GM19463 (cell line): ENCODE measurements at regions not wholly inside any gene's neighbourhood (a gene's known extent, or its start where the extent isn't known, plus 50 kb on each side); places are given as distances from the start of the nearest gene placed in this dataset.
"Not testable (repeated sequence)": the region's sequence is repeated elsewhere in the genome, so short reads cannot be mapped to it uniquely, and the experiment has no call there.

Experiments used
- ATAC-seq: cut with Tn5 transposase; IDR thresholded peaks from one replicate; pipeline ENCODE4 v1.9.1; 2021; ENCODE audit warnings: mild to moderate bottlenecking, moderate library complexity; ENCODE audit not compliant: unreplicated experiment

GRCh38 chr12:44457465-44457864 lies 418.6 kb downstream of the NELL2 start:
- ATAC-seq, result no peak

DNA sequence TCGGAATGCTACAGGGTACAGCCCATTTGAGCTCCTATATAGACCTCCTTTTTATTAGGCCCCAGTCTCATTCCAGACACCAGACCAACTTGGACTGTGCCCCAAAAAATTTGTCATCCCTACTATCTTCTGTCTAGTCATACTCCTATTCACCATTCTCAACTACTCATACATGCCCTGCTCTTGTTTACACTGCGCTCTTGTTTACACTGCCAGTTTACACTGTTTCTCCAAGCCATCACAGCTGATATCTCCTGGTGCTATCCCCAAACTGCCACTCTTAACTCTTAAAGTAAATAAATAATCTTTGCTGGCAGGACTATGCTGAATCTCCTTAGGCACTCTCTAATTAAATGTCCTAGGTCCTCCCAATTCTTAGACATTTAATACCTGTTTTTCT lies 421.2 kb downstream of the NELL2 start:
- not testable (repeated sequence) for ATAC-seq

GRCh38 chr12:44446181-44446580 lies 429.9 kb downstream of the NELL2 start:
- no peak for ATAC-seq

DNA sequence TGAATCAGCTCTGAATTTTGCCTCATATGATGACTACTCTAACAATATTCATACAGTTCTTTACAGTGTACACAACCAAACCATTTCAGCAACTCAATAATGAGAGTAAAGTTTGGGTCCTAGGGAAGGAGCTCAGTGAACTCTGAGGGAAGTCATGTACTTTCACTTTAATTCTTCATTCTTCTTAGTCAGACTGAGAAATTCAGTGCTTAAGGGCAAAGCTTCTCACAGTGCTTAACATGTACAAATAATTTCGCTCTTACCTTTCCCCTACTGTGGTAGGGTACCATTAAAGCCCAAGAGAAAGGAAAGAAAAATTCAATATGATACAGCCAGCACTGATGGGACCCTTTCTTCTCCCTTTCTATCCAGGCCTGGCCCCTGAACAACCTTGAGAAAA lies 435.0 kb downstream of the NELL2 start:
- peak; percentile 36 for ATAC-seq
